Natural killer cell treated with Interleukin-12 subunit alpha and Interleukin-12 subunit beta and Interleukin-15 and Interleukin-18, amount 100 ng/mL, for 72 hours (primary cell): ENCODE measurements at regions not wholly inside any gene's neighbourhood (a gene's known extent, or its start where the extent isn't known, plus 50 kb on each side); places are given as distances from the start of the nearest gene placed in this dataset.

Experiments
- ATAC-seq, 2 donors: fragments of 150-1000 bp; cut with Tn5 transposase in 1 of 2; sonication (Bioruptor Pico), chemical (Tn5 transposase) in 1 of 2; 2 replicates each; pipeline ENCODE4 v1.10.0; 2021
- DNase-seq: peaks from one replicate; pipeline ENCODE4 v3.0.0; 2022; ENCODE audit warnings: low spot score
- H3K27ac Mint-ChIP-seq, 2 donors: 1 replicate in 1 of 2; 2 replicates in 1 of 2; pipeline ENCODE4 v1.8.0; 2022; ENCODE audit warnings: mixed read lengths in 2 of 2, mild to moderate bottlenecking in 1 of 2, moderate library complexity in 1 of 2
- H3K27me3 Mint-ChIP-seq, 2 donors: 1 replicate in 1 of 2; 2 replicates in 1 of 2; pipeline ENCODE4 v1.8.0; 2022; ENCODE audit warnings: mixed read lengths in 2 of 2
- H3K36me3 Mint-ChIP-seq: one replicate; pipeline ENCODE4 v1.8.0; 2022; ENCODE audit warnings: mixed read lengths
- H3K4me1 Mint-ChIP-seq, 2 donors: 1 replicate in 1 of 2; 2 replicates in 1 of 2; pipeline ENCODE4 v1.8.0; 2022; ENCODE audit warnings: low read depth in 2 of 2, mixed read lengths in 2 of 2, mild to moderate bottlenecking in 1 of 2
- H3K4me3 Mint-ChIP-seq: one replicate; pipeline ENCODE4 v1.8.0; 2022; ENCODE audit warnings: mixed read lengths
- H3K9me3 Mint-ChIP-seq: 2 replicates; pipeline ENCODE4 v1.8.0; 2022; ENCODE audit warnings: mixed read lengths

GRCh38 chr2:128523457-128523856, 204.8 kb upstream of the HS6ST1 start:
- ATAC-seq (no peak), DNase-seq (no peak)
- Mint-ChIP-seq H3K4me1 (peaks cover 0 to 5% of the 10 kb centered on the region in 2 donors), H3K27ac (no peak overlapping the region), H3K9me3 (no peaks in the 10 kb centered on the region), H3K27me3 (peaks cover 3 to 14% of the 10 kb centered on the region in 2 donors), H3K36me3 (no peaks in the 10 kb centered on the region), H3K4me3 (no peak overlapping the region)

DNA sequence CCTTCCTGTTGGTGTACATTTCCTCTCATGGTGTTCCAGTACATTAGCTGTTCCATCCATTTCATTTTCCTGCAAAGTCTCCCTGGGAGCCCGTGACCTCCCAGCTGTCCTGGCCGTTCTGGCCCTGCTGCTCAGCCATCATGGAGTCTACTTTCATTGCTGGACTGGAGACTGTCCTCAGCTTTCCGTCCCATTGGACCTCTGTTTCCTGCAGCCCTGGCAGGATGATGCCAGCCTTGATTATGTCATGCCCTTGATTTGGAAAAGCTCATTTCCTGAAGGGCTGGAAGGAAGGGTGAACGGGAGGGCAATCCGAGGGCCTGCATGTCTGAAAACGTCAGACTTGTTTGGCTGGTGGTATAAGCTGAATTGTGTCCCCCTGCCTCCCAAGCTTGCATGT, 205.5 kb upstream of the HS6ST1 start:
- Mint-ChIP-seq H3K36me3 (no peaks in the 10 kb centered on the region), H3K4me3 (no peak overlapping the region)
- ATAC-seq, result no peak

GRCh38 chr2:128525653-128526052, 207.0 kb upstream of the HS6ST1 start:
- H3K27me3 Mint-ChIP-seq, result peaks cover 3 to 14% of the 10 kb centered on the region in 2 donors
- no peak overlapping the region for H3K27ac Mint-ChIP-seq
- no peaks in the 10 kb centered on the region for H3K36me3 Mint-ChIP-seq
- H3K4me3 Mint-ChIP-seq, result no peak overlapping the region
- peaks cover under 1 to 1% of the 10 kb centered on the region in 2 donors for H3K4me1 Mint-ChIP-seq
- H3K9me3 Mint-ChIP-seq, result no peaks in the 10 kb centered on the region
- no peak for DNase-seq
- ATAC-seq, result peak in 1 of 2 donors; percentile 9

More for the DNA sequence above, 205.5 kb upstream of the HS6ST1 start:
- Mint-ChIP-seq H3K4me1 (peaks cover 0 to 5% of the 10 kb centered on the region in 2 donors), H3K9me3 (no peaks in the 10 kb centered on the region), H3K27ac (no peak overlapping the region), H3K27me3 (peaks cover 3 to 14% of the 10 kb centered on the region in 2 donors)
- DNase-seq, result no peak

GRCh38 chr2:128526455-128526976, 207.8 kb upstream of the HS6ST1 start:
- ATAC-seq (no peak), DNase-seq (no peak)
- H3K27ac Mint-ChIP-seq, result no peak overlapping the region
- H3K4me3 Mint-ChIP-seq, result no peak overlapping the region
- no peaks in the 10 kb centered on the region for H3K9me3 Mint-ChIP-seq
- no peaks in the 10 kb centered on the region for H3K36me3 Mint-ChIP-seq
- peaks cover 0 to 6% of the 10 kb centered on the region in 2 donors for H3K4me1 Mint-ChIP-seq
- peaks cover 3 to 14% of the 10 kb centered on the region in 2 donors for H3K27me3 Mint-ChIP-seq

DNA sequence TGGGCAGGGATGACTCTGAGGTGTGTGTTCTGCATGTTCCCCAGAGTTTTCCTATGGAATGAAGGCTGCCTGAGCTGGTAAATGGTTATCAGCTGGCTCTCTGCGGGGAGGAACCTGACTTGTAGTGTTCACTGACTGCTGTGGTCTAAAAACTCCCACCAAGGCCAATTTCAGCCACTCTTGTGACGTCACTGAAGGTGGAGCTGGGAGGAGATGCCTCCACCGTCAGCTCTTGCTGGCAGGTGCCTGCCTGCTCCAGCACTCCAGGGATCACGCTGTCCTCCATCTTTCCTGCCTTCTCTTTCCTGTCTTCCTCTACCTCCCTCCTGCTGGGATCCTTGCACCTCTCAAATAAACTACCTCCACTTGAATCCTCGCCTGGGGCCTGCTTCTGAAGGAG, 209.5 kb upstream of the HS6ST1 start:
- no peak for ATAC-seq
- Mint-ChIP-seq H3K27me3 (peaks cover 5 to 14% of the 10 kb centered on the region in 2 donors), H3K9me3 (no peaks in the 10 kb centered on the region), H3K27ac (no peak overlapping the region), H3K36me3 (no peaks in the 10 kb centered on the region), H3K4me3 (no peak overlapping the region), H3K4me1 (peaks cover 0 to 6% of the 10 kb centered on the region in 2 donors)
- DNase-seq, result no peak

DNA sequence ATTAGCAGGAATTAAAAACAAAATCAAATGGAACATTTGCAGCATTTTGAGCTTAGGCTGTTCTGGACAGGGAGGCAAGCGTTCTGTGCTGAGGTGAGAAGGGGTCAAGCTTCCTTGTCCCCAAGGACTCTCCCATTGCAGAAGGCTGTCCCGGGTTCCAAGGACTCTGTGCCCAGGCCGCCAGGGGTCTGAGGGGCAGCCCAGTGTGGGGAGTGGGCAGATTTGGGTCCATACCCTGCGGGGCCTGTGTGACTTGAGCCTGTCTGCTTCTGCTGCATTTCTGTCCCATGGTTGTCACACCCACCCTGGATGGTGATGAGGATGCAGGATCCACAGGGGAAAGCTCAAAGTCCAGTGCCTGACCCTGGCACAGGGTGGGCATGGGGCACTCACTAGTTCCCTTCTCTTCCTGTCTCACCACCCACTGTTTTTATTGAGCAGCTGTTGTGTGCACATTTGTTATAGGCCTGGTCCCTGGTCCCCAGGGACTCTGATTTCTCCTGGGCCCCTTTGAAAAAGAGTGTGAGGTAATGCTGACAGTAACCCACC, 211.4 kb upstream of the HS6ST1 start:
- Mint-ChIP-seq H3K4me1 (peaks cover 0 to 6% of the 10 kb centered on the region in 2 donors), H3K36me3 (no peaks in the 10 kb centered on the region), H3K4me3 (no peak overlapping the region), H3K9me3 (no peaks in the 10 kb centered on the region), H3K27me3 (peaks cover 11 to 16% of the 10 kb centered on the region in 2 donors), H3K27ac (no peak overlapping the region)
- DNase-seq, result no peak
- ATAC-seq, result no peak

- H3K4me3 Mint-ChIP-seq, result no peak overlapping the region
- ATAC-seq (no peak), DNase-seq (no peak)
- H3K27me3 Mint-ChIP-seq, result peaks cover 11 to 13% of the 10 kb centered on the region in 2 donors
- no peaks in the 10 kb centered on the region for H3K9me3 Mint-ChIP-seq
- H3K36me3 Mint-ChIP-seq, result no peaks in the 10 kb centered on the region
- H3K4me1 Mint-ChIP-seq, result peaks cover 0 to 6% of the 10 kb centered on the region in 2 donors
- H3K27ac Mint-ChIP-seq, result no peak overlapping the region
Measured at GRCh38 chr2:128531856-128532255, 213.2 kb upstream of the HS6ST1 start.

DNA sequence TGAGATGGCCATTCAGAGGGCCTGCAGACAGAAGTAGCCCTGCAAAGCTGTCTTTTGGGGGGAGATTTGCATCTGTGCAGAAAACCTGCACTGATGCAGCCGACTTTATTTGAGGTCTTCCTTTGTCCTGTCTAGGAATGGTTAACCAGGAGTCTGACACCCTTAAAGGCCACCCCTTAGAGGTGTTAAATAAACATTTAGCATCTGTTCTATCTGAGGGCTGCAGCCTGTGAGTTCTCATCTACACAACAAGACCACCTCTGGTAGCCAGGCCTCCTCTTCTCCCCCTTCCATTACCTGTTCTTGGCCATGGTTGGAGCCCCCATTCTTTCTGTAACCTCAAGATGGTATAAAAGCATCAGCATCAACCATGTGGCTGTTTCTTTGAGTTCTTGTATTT, 214.4 kb upstream of the HS6ST1 start:
- peaks cover 11 to 13% of the 10 kb centered on the region in 2 donors for H3K27me3 Mint-ChIP-seq
- DNase-seq, result no peak
- no peak overlapping the region for H3K4me3 Mint-ChIP-seq
- ATAC-seq, result no peak
- H3K27ac Mint-ChIP-seq, result no peak overlapping the region
- peaks cover 0 to 6% of the 10 kb centered on the region in 2 donors for H3K4me1 Mint-ChIP-seq
- no peaks in the 10 kb centered on the region for H3K9me3 Mint-ChIP-seq
- H3K36me3 Mint-ChIP-seq, result no peaks in the 10 kb centered on the region

- ATAC-seq (no peak), DNase-seq (no peak)
- no peak overlapping the region for H3K4me3 Mint-ChIP-seq
- H3K27me3 Mint-ChIP-seq, result peaks cover 11 to 13% of the 10 kb centered on the region in 2 donors
- no peak overlapping the region for H3K27ac Mint-ChIP-seq
- H3K36me3 Mint-ChIP-seq, result no peaks in the 10 kb centered on the region
- peaks cover 0 to 6% of the 10 kb centered on the region in 2 donors for H3K4me1 Mint-ChIP-seq
- H3K9me3 Mint-ChIP-seq, result no peaks in the 10 kb centered on the region
Measured at GRCh38 chr2:128534688-128535392, 216.2 kb upstream of the HS6ST1 start.

GRCh38 chr2:128535953-128536352, 217.3 kb upstream of the HS6ST1 start:
- no peak overlapping the region for H3K27ac Mint-ChIP-seq
- ATAC-seq, result no peak
- no peaks in the 10 kb centered on the region for H3K9me3 Mint-ChIP-seq
- H3K4me1 Mint-ChIP-seq, result peaks cover 0 to 2% of the 10 kb centered on the region in 2 donors
- peaks cover 11 to 13% of the 10 kb centered on the region in 2 donors for H3K27me3 Mint-ChIP-seq
- DNase-seq, result peak; percentile 15
- H3K36me3 Mint-ChIP-seq, result no peaks in the 10 kb centered on the region
- H3K4me3 Mint-ChIP-seq, result no peak overlapping the region

GRCh38 chr2:128536925-128537620, 218.4 kb upstream of the HS6ST1 start:
- Mint-ChIP-seq H3K4me1 (no peaks in the 10 kb centered on the region), H3K36me3 (no peaks in the 10 kb centered on the region), H3K27me3 (peaks cover 11 to 13% of the 10 kb centered on the region in 2 donors), H3K9me3 (no peaks in the 10 kb centered on the region), H3K4me3 (no peak overlapping the region), H3K27ac (no peak overlapping the region)
- DNase-seq, result no peak
- ATAC-seq, result peak in 1 of 2 donors; percentile 29

- DNase-seq (no peak), ATAC-seq (no peak)
- no peaks in the 10 kb centered on the region for H3K36me3 Mint-ChIP-seq
- peaks cover 8 to 13% of the 10 kb centered on the region in 2 donors for H3K27me3 Mint-ChIP-seq
- H3K9me3 Mint-ChIP-seq, result no peaks in the 10 kb centered on the region
- no peak overlapping the region for H3K4me3 Mint-ChIP-seq
- H3K27ac Mint-ChIP-seq, result no peak overlapping the region
- no peaks in the 10 kb centered on the region for H3K4me1 Mint-ChIP-seq
Measured at GRCh38 chr2:128537646-128538045, 219.0 kb upstream of the HS6ST1 start.

GRCh38 chr2:128538396-128538795, 219.7 kb upstream of the HS6ST1 start:
- Mint-ChIP-seq H3K4me3 (no peak overlapping the region), H3K36me3 (no peaks in the 10 kb centered on the region), H3K9me3 (no peaks in the 10 kb centered on the region), H3K27ac (no peak overlapping the region), H3K27me3 (peaks cover 8 to 13% of the 10 kb centered on the region in 2 donors), H3K4me1 (no peaks in the 10 kb centered on the region)
- ATAC-seq, result no peak
- no peak for DNase-seq

- Mint-ChIP-seq H3K9me3 (no peaks in the 10 kb centered on the region), H3K4me3 (no peak overlapping the region), H3K36me3 (no peaks in the 10 kb centered on the region), H3K27me3 (peaks cover 0 to 5% of the 10 kb centered on the region in 2 donors), H3K27ac (no peak overlapping the region), H3K4me1 (no peaks in the 10 kb centered on the region)
- DNase-seq (no peak), ATAC-seq (no peak)
Measured at GRCh38 chr2:128540670-128541069, 222.0 kb upstream of the HS6ST1 start.
